GM18498 (cell line): ENCODE measurements at regions not wholly inside any gene's neighbourhood (a gene's known extent, or its start where the extent isn't known, plus 50 kb on each side); places are given as distances from the start of the nearest gene placed in this dataset.

Experiments used
- ATAC-seq: cut with Tn5 transposase; IDR thresholded peaks from one replicate; pipeline ENCODE4 v1.9.1; 2021; ENCODE audit warnings: mild to moderate bottlenecking, moderate library complexity; ENCODE audit not compliant: unreplicated experiment

DNA sequence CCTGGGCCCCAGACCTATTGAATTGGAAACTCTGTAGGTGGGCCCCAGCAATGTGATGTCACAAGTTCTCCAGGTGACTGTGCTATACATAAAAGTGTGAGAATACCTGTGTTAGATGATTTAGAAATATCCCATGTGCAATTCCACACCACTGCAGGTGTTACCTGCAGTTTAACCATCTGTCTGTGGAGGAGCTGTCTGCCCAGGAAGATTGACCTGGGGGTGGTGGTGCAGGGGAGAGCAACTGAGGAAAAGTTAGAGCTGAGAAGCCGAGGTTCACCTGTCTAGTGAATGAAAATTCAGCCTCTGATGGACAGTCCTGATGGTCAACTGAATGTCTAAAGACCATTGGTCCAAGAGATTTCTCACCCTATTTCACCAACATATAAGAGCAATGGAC, 132.2 kb upstream of the SLC24A5 start:
- no peak for ATAC-seq

GRCh38 chr15:47990821-47991220, 130.0 kb upstream of the SLC24A5 start:
- ATAC-seq = no peak

DNA sequence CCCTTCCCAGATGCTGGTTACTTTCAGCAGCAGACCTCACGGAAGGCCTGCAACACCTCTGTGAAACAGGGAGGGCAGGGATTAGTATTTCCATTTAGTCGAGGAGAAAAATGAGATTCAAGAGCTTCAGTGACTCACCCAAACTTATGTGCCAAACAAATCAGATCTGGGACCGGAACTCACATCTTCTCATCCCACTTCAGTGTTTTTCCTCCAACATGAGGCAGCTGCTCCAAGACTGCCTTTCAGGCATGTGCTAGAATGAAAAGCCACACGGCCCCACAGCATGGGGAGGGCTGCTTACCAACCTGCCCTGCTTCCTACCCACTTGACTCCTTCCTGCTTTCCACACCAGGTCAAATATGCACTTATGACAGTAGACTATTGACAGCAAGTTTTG, 129.4 kb upstream of the SLC24A5 start:
- ATAC-seq = no peak

GRCh38 chr15:47993051-47993450, 127.7 kb upstream of the SLC24A5 start:
- ATAC-seq = no peak

- ATAC-seq = no peak
These were observed 123.4 kb upstream of the SLC24A5 start for GRCh38 chr15:47997195-47998080.

GRCh38 chr15:47998619-47999019, 122.2 kb upstream of the SLC24A5 start:
- ATAC-seq = no peak

GRCh38 chr15:48001393-48002039, 119.3 kb upstream of the SLC24A5 start:
- ATAC-seq = peak; percentile 92

DNA sequence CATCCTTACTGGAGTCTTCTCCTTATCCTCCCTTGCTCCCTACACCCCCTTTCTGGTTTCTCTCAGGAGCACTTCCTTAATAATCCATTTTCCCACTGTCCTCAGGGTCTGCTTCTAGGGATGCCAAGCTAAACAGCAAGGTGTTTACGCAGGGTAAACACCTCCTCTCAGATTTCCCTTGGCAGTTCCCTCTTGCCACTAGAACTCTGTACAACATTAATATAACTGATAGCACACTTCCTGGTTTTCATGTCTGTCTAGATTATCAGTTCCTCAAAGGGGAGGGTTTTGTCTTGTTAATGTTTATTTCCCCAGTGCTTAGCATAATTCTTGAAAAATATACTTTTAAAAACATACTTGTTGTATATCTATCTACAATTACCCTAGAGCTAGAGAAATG, 118.0 kb upstream of the SLC24A5 start:
- no peak for ATAC-seq

DNA sequence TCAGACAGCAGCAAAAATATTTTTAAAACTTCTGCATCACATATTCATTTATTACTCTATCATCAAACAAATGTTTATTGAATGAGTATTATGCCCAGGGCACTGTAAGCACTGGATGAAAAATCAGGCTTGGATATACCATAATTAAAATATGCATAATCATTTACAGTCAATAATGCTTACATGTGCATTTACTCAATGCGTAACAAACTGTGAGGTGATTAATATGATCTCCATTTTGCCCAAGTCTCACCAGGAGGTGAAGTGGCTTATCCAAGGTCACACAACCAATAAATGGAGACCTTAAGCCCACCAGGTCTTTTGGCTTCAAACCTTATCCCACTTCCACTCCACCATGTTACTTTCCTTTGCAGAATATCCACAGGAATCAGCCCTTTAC, 117.3 kb upstream of the SLC24A5 start:
- no peak for ATAC-seq

DNA sequence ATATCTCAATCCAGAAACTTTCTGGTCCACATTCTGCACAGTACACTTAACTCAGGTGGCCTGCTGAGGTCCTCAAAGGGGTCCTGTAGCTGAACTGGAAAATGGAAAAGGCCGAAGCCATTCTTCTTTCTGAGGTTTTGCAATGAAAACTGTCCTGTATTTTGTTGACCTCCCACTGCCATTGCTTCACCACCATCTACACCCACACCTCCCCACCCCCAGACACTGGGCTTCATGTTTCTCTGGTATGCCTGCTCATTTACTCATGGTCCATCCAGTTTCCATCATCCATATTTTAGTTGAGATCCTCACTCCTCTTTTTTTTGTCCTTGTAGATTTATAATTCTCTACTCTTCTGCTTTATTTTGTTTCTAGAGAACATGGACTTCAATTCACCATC, 115.7 kb upstream of the SLC24A5 start:
- no peak for ATAC-seq

DNA sequence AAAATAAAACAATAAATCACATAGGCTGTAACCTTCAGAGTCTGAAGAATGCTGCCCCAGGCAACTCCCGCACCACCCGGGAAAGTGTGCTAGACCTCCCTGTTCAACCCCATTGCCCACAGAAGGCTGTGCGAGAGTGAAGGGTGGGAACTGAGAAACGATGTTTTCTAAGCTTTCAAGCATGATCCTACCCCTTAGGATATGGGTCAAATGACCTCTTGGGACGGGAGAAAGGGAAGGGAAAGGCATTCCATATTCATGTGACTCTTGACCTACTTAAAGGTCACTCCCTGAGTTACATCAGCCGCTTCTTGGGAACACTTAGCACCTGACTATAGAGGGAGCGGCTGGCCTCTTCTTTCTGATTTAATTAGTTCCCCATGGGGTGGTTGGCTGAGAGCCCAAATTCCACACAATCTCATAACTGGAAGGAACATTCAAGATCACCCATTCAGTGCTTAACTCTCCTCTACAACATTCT, 114.7 kb upstream of the SLC24A5 start:
- ATAC-seq = no peak

DNA sequence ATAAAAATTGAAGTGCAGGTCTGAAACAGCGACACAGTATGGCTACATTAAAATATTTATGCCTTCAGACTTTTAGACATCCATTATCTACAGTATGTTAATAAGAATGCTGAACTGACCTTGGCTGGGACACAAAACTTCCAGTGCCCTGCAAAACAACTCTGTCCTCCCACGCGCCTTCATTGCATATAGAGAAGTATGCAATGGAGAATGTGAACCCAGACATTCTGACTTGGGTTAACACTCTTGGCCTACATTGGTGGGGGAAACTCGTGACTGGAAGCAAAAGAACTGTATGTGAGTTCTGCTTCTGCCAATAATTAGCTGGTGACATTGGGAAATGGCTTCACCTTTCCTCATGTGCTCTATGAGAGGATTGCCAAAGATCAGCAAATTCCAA, 110.5 kb upstream of the SLC24A5 start:
- ATAC-seq = no peak

- no peak for ATAC-seq
These were observed 108.6 kb upstream of the SLC24A5 start for GRCh38 chr15:48012191-48012590.

GRCh38 chr15:48016865-48017264, 103.9 kb upstream of the SLC24A5 start:
- ATAC-seq = no peak

GRCh38 chr15:48017747-48018146, 103.0 kb upstream of the SLC24A5 start:
- no peak for ATAC-seq

DNA sequence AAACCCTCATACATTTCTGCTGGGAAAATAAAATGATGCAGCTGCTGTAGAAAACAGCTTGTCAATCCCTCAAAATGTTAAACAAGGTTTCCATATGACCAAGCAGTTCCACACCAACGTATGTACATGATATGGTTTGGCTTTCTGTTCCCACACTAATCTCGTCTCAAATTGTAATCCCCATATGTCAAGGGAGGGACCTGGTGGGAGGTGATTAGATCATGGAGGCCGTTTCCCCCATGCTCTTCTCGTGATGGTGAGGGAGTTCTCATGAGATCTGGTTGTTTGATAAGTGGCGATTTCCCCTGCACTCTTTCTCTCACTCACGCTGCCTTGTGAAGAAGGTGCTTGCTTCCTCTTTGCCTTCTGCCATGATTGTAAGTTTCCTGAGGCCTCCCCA, 100.6 kb upstream of the SLC24A5 start:
- no peak for ATAC-seq

DNA sequence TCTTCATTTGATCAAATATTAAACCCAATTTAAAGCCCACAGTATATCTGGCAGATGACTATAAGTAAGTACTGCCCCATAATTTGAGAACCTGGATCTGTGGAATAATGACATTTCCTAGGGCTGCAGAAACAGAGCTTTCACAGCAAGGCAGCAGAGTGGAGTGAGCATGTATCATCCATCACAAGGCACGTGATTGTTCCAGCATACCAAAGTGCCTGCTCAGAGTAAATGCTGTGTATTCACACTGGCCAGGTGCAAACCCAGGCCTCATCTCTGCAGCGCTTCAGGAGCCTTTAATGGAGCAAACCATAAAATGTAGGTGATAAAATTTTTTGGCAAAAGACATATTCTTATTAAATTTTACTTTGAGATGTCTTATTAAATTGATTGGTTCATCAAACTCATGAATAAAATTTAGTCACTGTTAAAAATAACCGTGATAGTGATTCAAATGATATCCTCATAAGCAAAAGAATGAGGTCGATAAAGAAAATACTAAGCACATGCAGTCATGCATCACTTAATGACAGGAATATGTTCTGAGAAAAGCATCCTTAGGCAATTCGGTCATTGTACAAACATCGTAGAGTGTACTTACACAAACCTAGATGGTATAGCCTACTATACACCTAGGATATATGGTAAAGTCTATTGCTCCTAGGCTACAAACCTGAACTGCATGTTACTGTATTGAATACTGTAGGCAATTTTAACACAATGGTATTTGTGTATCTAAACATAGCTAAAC, 99.3 kb upstream of the SLC24A5 start:
- no peak for ATAC-seq

- ATAC-seq = no peak
These were observed 95.7 kb upstream of the SLC24A5 start for GRCh38 chr15:48025118-48025517.

GRCh38 chr15:48028712-48029111, 92.1 kb upstream of the SLC24A5 start:
- no peak for ATAC-seq

DNA sequence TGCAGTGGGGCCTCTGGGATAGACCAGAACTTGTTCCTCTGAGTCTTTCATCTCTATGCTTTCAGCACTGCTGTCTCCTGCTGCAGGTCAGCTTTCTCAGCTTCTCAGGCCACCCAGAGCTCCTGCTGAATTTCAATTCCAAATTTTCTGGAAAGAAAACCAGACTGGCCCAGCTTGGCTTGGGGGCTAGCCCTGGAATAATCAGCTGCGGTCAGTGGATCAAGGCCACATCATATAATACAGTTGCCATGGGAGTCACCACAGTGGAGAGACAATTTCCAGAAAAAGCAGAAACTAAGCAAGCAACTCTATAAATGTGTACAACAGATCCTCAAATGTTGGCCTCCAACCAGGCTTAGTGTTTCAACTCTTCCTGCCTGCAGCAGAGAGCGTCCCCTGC, 91.1 kb upstream of the SLC24A5 start:
- ATAC-seq = no peak

- no peak for ATAC-seq
These were observed 89.3 kb upstream of the SLC24A5 start for GRCh38 chr15:48031466-48031865.

- ATAC-seq = no peak
These were observed 88.8 kb upstream of the SLC24A5 start for GRCh38 chr15:48031973-48032372.
